GM23338 (cell line): ENCODE measurements at regions not wholly inside any gene's neighbourhood (a gene's known extent, or its start where the extent isn't known, plus 50 kb on each side); places are given as distances from the start of the nearest gene placed in this dataset.

ENCODE experiments used
- ATAC-seq: fragments of 200-7000 bp; cut with Tn5 transposase; 3 replicates; pipeline ENCODE4 v1.9.1; 2020
- DNase-seq: peaks from one replicate; pipeline ENCODE4 v3.0.0-alpha.2; 2015; ENCODE audit warnings: low spot score
- H2AFZ ChIP-seq: fragments of 200-600 bp; sonication (generic); 2 replicates; pipeline ENCODE4 v1.8.0; 2016; ENCODE audit warnings: antibody characterized with exemption, mild to moderate bottlenecking, moderate library complexity
- H3F3A ChIP-seq: fragments of 200-600 bp; sonication (generic); replicated peaks from 2 replicates; pipeline ENCODE4 v1.8.0; 2017; ENCODE audit warnings: antibody characterized with exemption, mixed run types, low read depth
- H3K27ac ChIP-seq: fragments of 200-600 bp; sonication (generic); 2 replicates; pipeline ENCODE4 v1.6.1; 2016; ENCODE audit warnings: low read depth
- H3K27me3 ChIP-seq: fragments of 200-600 bp; sonication (generic); 2 replicates; pipeline ENCODE4 v1.8.0; 2016; ENCODE audit warnings: mild to moderate bottlenecking, mixed run types, moderate library complexity; ENCODE audit not compliant: insufficient read depth
- H3K36me3 ChIP-seq: fragments of 200-600 bp; sonication (generic); 2 replicates; pipeline ENCODE4 v1.8.0; 2016; ENCODE audit warnings: mild to moderate bottlenecking; ENCODE audit not compliant: insufficient read depth
- H3K4me1 ChIP-seq: fragments of 200-600 bp; sonication (generic); 2 replicates; pipeline ENCODE4 v1.8.0; 2016; ENCODE audit warnings: mild to moderate bottlenecking, moderate library complexity; ENCODE audit not compliant: insufficient read depth
- H3K4me2 ChIP-seq: fragments of 200-600 bp; sonication (generic); 2 replicates; pipeline ENCODE4 v1.7.1; 2017; ENCODE audit warnings: mixed run types
- H3K4me3 ChIP-seq: fragments of 200-600 bp; sonication (generic); 2 replicates; pipeline ENCODE4 v1.6.1; 2016; ENCODE audit warnings: mixed run types
- H3K79me2 ChIP-seq: fragments of 200-600 bp; sonication (generic); replicated peaks from 2 replicates; pipeline ENCODE4 v1.8.0; 2017; ENCODE audit warnings: mild to moderate bottlenecking; ENCODE audit not compliant: insufficient read depth
- H3K9me2 ChIP-seq: fragments of 200-600 bp; sonication (generic); 2 replicates; pipeline ENCODE4 v1.8.0; 2017; ENCODE audit not compliant: insufficient read depth
- H4K20me1 ChIP-seq: fragments of 200-600 bp; sonication (generic); replicated peaks from 2 replicates; pipeline ENCODE4 v1.8.0; 2017; ENCODE audit warnings: mild to moderate bottlenecking; ENCODE audit not compliant: insufficient read depth
- H3K27ac Mint-ChIP-seq: 2 replicates; pipeline ENCODE4 v1.8.0; 2020; ENCODE audit warnings: inconsistent platforms, mild to moderate bottlenecking, moderate library complexity, mixed read lengths
- H3K27me3 Mint-ChIP-seq: 3 replicates; pipeline ENCODE4 v1.8.0; 2022; ENCODE audit warnings: low read depth, mild to moderate bottlenecking, moderate library complexity, mixed read lengths, inconsistent platforms; ENCODE audit not compliant: insufficient read depth, poor library complexity
- H3K36me3 Mint-ChIP-seq: 3 replicates; pipeline ENCODE4 v1.8.0; 2021; ENCODE audit warnings: low read depth, mild to moderate bottlenecking, inconsistent platforms, moderate library complexity, mixed read lengths
- H3K4me1 Mint-ChIP-seq: 3 replicates; pipeline ENCODE4 v1.8.0; 2020; ENCODE audit warnings: mild to moderate bottlenecking, inconsistent platforms, mixed read lengths
- H3K4me3 Mint-ChIP-seq: 3 replicates; pipeline ENCODE4 v1.8.0; 2021; ENCODE audit warnings: moderate library complexity, mild to moderate bottlenecking, inconsistent platforms, mixed read lengths
- H3K9me3 Mint-ChIP-seq: 3 replicates; pipeline ENCODE4 v1.8.0; 2020; ENCODE audit warnings: moderate library complexity, mild to moderate bottlenecking, inconsistent platforms, mixed read lengths
- EZH2 ChIP-seq: fragments of 200-600 bp; sonication (generic); IDR thresholded peaks from one replicate; pipeline ENCODE4 v1.8.0; 2017; ENCODE audit warnings: antibody characterized with exemption, mild to moderate bottlenecking, low read depth; ENCODE audit not compliant: unreplicated experiment
- EZH2phosphoT487 ChIP-seq: fragments of 200-600 bp; sonication (generic); IDR thresholded peaks from one replicate; pipeline ENCODE4 v1.8.1; 2018; ENCODE audit warnings: antibody characterized with exemption; ENCODE audit not compliant: unreplicated experiment
- NANOG ChIP-seq: IDR thresholded peaks from 2 replicates; pipeline ENCODE4 v1.6.1; 2016; ENCODE audit warnings: antibody characterized with exemption, borderline replicate concordance
- POLR2AphosphoS5 ChIP-seq: IDR thresholded peaks from 2 replicates; pipeline ENCODE4 v1.6.1; 2016; ENCODE audit warnings: antibody characterized with exemption, low read depth
- STAT1 ChIP-seq: IDR thresholded peaks from one replicate; pipeline ENCODE4 v1.6.1; 2016; ENCODE audit warnings: antibody characterized with exemption; ENCODE audit not compliant: unreplicated experiment
- ZNF114 ChIP-seq: fragments of 250-450 bp; sonication (Bioruptor Pico); IDR thresholded peaks from 2 replicates; pipeline ENCODE4 v1.5.0; 2020; ENCODE audit warnings: mild to moderate bottlenecking, moderate library complexity
- TF ChIP-seq, protein P1 (sequence below): fragments of 250-450 bp; sonication (Bioruptor Pico); IDR thresholded peaks from 2 replicates; pipeline ENCODE4 v1.5.0; 2020; ENCODE audit warnings: mild to moderate bottlenecking, moderate library complexity
- TF ChIP-seq, protein P2 (sequence below), 2 experiments: fragments of 200-600 bp in 1 of 2; sonication (generic) in 1 of 2; conservative IDR thresholded peaks; 2 replicates each; pipeline versions ENCODE4 v1.5.1 to v1.6.1; 2016 to 2017; ENCODE audit warnings: antibody characterized with exemption in 2 of 2, low read depth in 2 of 2, mild to moderate bottlenecking in 2 of 2, moderate library complexity in 1 of 2

DNA sequence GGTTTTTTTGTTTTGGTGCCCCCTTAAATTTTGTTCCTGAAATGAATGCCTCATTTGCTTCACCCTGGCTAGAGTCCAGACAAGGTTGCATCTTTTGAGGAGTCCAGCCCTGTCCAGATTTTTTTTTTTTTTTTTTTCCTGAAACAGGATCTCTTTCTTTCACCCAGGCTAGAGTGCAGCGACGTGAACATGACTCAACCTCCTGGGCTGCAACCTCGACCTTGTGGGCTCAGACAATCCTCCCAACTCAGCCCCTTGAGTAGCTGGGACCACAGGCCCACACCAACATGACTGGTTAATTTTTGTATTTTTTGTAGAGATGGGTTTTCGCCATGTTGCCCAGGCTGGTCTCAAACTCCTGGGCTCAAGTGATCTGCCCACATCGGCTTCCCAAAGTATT, 469.0 kb upstream of the BRINP1 start (continued):
- TF ChIP-seq, protein P1, sequence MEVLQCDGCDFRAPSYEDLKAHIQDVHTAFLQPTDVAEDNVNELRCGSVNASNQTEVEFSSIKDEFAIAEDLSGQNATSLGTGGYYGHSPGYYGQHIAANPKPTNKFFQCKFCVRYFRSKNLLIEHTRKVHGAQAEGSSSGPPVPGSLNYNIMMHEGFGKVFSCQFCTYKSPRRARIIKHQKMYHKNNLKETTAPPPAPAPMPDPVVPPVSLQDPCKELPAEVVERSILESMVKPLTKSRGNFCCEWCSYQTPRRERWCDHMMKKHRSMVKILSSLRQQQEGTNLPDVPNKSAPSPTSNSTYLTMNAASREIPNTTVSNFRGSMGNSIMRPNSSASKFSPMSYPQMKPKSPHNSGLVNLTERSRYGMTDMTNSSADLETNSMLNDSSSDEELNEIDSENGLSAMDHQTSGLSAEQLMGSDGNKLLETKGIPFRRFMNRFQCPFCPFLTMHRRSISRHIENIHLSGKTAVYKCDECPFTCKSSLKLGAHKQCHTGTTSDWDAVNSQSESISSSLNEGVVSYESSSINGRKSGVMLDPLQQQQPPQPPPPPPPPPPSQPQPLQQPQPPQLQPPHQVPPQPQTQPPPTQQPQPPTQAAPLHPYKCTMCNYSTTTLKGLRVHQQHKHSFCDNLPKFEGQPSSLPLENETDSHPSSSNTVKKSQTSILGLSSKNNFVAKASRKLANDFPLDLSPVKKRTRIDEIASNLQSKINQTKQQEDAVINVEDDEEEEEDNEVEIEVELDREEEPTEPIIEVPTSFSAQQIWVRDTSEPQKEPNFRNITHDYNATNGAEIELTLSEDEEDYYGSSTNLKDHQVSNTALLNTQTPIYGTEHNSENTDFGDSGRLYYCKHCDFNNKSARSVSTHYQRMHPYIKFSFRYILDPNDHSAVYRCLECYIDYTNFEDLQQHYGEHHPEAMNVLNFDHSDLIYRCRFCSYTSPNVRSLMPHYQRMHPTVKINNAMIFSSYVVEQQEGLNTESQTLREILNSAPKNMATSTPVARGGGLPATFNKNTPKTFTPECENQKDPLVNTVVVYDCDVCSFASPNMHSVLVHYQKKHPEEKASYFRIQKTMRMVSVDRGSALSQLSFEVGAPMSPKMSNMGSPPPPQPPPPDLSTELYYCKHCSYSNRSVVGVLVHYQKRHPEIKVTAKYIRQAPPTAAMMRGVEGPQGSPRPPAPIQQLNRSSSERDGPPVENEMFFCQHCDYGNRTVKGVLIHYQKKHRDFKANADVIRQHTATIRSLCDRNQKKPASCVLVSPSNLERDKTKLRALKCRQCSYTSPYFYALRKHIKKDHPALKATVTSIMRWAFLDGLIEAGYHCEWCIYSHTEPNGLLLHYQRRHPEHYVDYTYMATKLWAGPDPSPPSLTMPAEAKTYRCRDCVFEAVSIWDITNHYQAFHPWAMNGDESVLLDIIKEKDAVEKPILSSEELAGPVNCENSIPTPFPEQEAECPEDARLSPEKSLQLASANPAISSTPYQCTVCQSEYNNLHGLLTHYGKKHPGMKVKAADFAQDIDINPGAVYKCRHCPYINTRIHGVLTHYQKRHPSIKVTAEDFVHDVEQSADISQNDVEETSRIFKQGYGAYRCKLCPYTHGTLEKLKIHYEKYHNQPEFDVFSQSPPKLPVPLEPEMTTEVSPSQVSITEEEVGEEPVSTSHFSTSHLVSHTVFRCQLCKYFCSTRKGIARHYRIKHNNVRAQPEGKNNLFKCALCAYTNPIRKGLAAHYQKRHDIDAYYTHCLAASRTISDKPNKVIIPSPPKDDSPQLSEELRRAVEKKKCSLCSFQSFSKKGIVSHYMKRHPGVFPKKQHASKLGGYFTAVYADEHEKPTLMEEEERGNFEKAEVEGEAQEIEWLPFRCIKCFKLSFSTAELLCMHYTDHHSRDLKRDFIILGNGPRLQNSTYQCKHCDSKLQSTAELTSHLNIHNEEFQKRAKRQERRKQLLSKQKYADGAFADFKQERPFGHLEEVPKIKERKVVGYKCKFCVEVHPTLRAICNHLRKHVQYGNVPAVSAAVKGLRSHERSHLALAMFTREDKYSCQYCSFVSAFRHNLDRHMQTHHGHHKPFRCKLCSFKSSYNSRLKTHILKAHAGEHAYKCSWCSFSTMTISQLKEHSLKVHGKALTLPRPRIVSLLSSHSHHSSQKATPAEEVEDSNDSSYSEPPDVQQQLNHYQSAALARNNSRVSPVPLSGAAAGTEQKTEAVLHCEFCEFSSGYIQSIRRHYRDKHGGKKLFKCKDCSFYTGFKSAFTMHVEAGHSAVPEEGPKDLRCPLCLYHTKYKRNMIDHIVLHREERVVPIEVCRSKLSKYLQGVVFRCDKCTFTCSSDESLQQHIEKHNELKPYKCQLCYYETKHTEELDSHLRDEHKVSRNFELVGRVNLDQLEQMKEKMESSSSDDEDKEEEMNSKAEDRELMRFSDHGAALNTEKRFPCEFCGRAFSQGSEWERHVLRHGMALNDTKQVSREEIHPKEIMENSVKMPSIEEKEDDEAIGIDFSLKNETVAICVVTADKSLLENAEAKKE (CRISPR knock-in tag) = no peak
- TF ChIP-seq STAT1 = no peak

DNA sequence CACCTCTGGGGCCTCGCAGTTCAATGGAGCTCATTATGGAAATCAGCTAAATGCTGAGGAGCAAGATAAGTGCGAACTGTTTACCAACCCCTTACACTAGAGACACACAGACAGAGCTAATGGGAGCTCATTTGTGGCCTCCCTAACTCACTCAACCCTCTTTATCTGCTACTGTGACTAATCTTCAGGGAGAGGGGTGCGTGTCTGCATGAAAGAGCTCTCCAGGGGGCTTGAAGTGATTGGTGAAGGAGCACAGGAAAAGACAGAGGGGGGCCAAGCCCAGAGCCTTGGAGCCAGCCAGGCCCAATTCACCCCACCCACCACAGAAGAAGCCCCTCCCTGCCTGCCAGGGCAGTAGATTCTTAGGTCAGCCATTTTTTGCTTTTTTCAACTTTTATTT, 466.8 kb upstream of the BRINP1 start:
- no peaks in the 10 kb centered on the region for H3K36me3 Mint-ChIP-seq
- Histone ChIP-seq H3K27me3 (no peaks in the 10 kb centered on the region), H3K36me3 (no peaks in the 10 kb centered on the region), H4K20me1 (no peaks in the 10 kb centered on the region), H3F3A (no peaks in the 10 kb centered on the region), H3K4me3 (no peak overlapping the region), H3K79me2 (no peaks in the 10 kb centered on the region), H3K4me2 (no peak overlapping the region), H3K9me2 (no peaks in the 10 kb centered on the region; the same call in 1 of the 2 replicates), H3K27ac (no peak overlapping the region), H3K4me1 (no peaks in the 10 kb centered on the region), H2AFZ (no peak overlapping the region)
- peaks cover 1% of the 10 kb centered on the region for H3K27me3 Mint-ChIP-seq
- ATAC-seq (peak; percentile 66), DNase-seq (peak; percentile 1)
- H3K9me3 Mint-ChIP-seq = no peaks in the 10 kb centered on the region
- H3K4me1 Mint-ChIP-seq = peaks cover 19% of the 10 kb centered on the region; the same call in 2 of the 3 replicates
- no peak overlapping the region for H3K4me3 Mint-ChIP-seq
- H3K27ac Mint-ChIP-seq = no peak overlapping the region
- no peak for TF ChIP-seq POLR2AphosphoS5
- no peak for TF ChIP-seq EZH2
- no peak for TF ChIP-seq NANOG
- no peak for TF ChIP-seq EZH2phosphoT487
- TF ChIP-seq, protein P2, sequence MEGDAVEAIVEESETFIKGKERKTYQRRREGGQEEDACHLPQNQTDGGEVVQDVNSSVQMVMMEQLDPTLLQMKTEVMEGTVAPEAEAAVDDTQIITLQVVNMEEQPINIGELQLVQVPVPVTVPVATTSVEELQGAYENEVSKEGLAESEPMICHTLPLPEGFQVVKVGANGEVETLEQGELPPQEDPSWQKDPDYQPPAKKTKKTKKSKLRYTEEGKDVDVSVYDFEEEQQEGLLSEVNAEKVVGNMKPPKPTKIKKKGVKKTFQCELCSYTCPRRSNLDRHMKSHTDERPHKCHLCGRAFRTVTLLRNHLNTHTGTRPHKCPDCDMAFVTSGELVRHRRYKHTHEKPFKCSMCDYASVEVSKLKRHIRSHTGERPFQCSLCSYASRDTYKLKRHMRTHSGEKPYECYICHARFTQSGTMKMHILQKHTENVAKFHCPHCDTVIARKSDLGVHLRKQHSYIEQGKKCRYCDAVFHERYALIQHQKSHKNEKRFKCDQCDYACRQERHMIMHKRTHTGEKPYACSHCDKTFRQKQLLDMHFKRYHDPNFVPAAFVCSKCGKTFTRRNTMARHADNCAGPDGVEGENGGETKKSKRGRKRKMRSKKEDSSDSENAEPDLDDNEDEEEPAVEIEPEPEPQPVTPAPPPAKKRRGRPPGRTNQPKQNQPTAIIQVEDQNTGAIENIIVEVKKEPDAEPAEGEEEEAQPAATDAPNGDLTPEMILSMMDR (conservative IDR thresholded peaks at IDR 0.05; ENCODE audit: low read depth in 2 of 2) = no peak
- no peak for TF ChIP-seq ZNF114 (CRISPR knock-in tag)
- TF ChIP-seq, protein P1 (CRISPR knock-in tag) = no peak
